ENCODE measurements at regions not wholly inside any gene's neighbourhood (a gene's known extent, or its start where the extent isn't known, plus 50 kb on each side); places are given as distances from the start of the nearest gene placed in this dataset.

GRCh38 chr3:117479095-117479494 is 769.5 kb downstream of the TUSC7 start:
- no peak for ATAC-seq
- H3K36me3 ChIP-seq, result no peaks in the 10 kb centered on the region
- H3K4me3 ChIP-seq, result no peak overlapping the region
- 78 to 80% methylated on average over 2 of the region's 2 CpGs for WGBS, 2 donors (ENCODE audit: low coverage in 1 of 2)
- H3K9me3 ChIP-seq, result no peaks in the 10 kb centered on the region
- H3K4me1 ChIP-seq, result no peaks in the 10 kb centered on the region
- TF ChIP-seq POLR2AphosphoS5 (IDR thresholded peaks at IDR 0.05) (no peak), POLR2A (IDR thresholded peaks at IDR 0.05) (no peak), CTCF (IDR thresholded peaks at IDR 0.05) (no peak), EP300 (IDR thresholded peaks at IDR 0.05) (no peak)
- no peak overlapping the region for H3K27ac ChIP-seq
- no peaks in the 10 kb centered on the region for H3K27me3 ChIP-seq

- WGBS, 2 donors (ENCODE audit: low coverage in 1 of 2), result 75 to 87% methylated on average over 1 to 3 of the region's 3 CpGs
- ATAC-seq, result no peak
- Histone ChIP-seq H3K36me3 (no peaks in the 10 kb centered on the region), H3K9me3 (no peaks in the 10 kb centered on the region), H3K4me1 (no peaks in the 10 kb centered on the region), H3K4me3 (no peak overlapping the region), H3K27ac (no peak overlapping the region), H3K27me3 (no peaks in the 10 kb centered on the region)
- TF ChIP-seq POLR2A (IDR thresholded peaks at IDR 0.05) (no peak), POLR2AphosphoS5 (IDR thresholded peaks at IDR 0.05) (no peak), EP300 (IDR thresholded peaks at IDR 0.05) (no peak), CTCF (IDR thresholded peaks at IDR 0.05) (no peak)
Measured at GRCh38 chr3:117480525-117480924, 770.9 kb downstream of the TUSC7 start.

- TF ChIP-seq EP300 (IDR thresholded peaks at IDR 0.05), result no peak
- no peak for TF ChIP-seq POLR2A (IDR thresholded peaks at IDR 0.05)
- TF ChIP-seq CTCF (IDR thresholded peaks at IDR 0.05), result no peak
- no peak for TF ChIP-seq POLR2AphosphoS5 (IDR thresholded peaks at IDR 0.05)
- no peak for ATAC-seq
- 67% methylated on average over 1 of the region's 1 CpG; no CpG with 5 or more reads in 1 of the 2 donors for WGBS, 2 donors (ENCODE audit: low coverage in 1 of 2)
- no peaks in the 10 kb centered on the region for H3K9me3 ChIP-seq
- H3K27ac ChIP-seq, result no peak overlapping the region
- no peaks in the 10 kb centered on the region for H3K4me1 ChIP-seq
- no peak overlapping the region for H3K4me3 ChIP-seq
- no peaks in the 10 kb centered on the region for H3K36me3 ChIP-seq
- no peaks in the 10 kb centered on the region for H3K27me3 ChIP-seq
Measured at GRCh38 chr3:117480972-117481371, 771.4 kb downstream of the TUSC7 start.

- WGBS, 2 donors (ENCODE audit: low coverage in 1 of 2), result 96% methylated on average over 3 of the region's 4 CpGs; no CpG with 5 or more reads in 1 of the 2 donors
- Histone ChIP-seq H3K4me3 (no peak overlapping the region), H3K36me3 (no peaks in the 10 kb centered on the region), H3K27ac (no peak overlapping the region), H3K4me1 (no peaks in the 10 kb centered on the region), H3K9me3 (no peaks in the 10 kb centered on the region), H3K27me3 (no peaks in the 10 kb centered on the region)
- ATAC-seq, result no peak
- TF ChIP-seq POLR2A (IDR thresholded peaks at IDR 0.05), result no peak
- no peak for TF ChIP-seq POLR2AphosphoS5 (IDR thresholded peaks at IDR 0.05)
- TF ChIP-seq CTCF (IDR thresholded peaks at IDR 0.05), result no peak
- TF ChIP-seq EP300 (IDR thresholded peaks at IDR 0.05), result no peak
Measured at GRCh38 chr3:117483839-117484238, 774.3 kb downstream of the TUSC7 start.

- Histone ChIP-seq H3K27me3 (no peaks in the 10 kb centered on the region), H3K27ac (no peak overlapping the region), H3K4me1 (no peaks in the 10 kb centered on the region), H3K9me3 (no peaks in the 10 kb centered on the region), H3K4me3 (no peak overlapping the region), H3K36me3 (no peaks in the 10 kb centered on the region)
- no peak for TF ChIP-seq CTCF (IDR thresholded peaks at IDR 0.05)
- no peak for TF ChIP-seq POLR2AphosphoS5 (IDR thresholded peaks at IDR 0.05)
- TF ChIP-seq EP300 (IDR thresholded peaks at IDR 0.05), result no peak
- no peak for TF ChIP-seq POLR2A (IDR thresholded peaks at IDR 0.05)
- ATAC-seq, result no peak
Measured at GRCh38 chr3:117485841-117486240, 776.3 kb downstream of the TUSC7 start.
